GM12892 (cell line): ENCODE measurements at regions not wholly inside any gene's neighbourhood (a gene's known extent, or its start where the extent isn't known, plus 50 kb on each side); places are given as distances from the start of the nearest gene placed in this dataset.

Source experiments
- DNase-seq: peaks from one replicate; pipeline ENCODE4 v3.0.0; 2011; ENCODE audit not compliant: insufficient read length
- FAIRE-seq: peaks from 2 replicates; lab custom pipeline; 2011; peaks lifted over from hg19 to GRCh38; lab: Jason Lieb, UNC
- POLR2A ChIP-seq: IDR thresholded peaks from 2 replicates; pipeline ENCODE4 v1.6.1; 2011; ENCODE audit warnings: low read depth, low read length, control low read depth
- POLR2AphosphoS5 ChIP-seq: IDR thresholded peaks from 2 replicates; pipeline ENCODE4 v1.6.1; 2011; ENCODE audit warnings: low read depth, low read length, control low read depth
- TAF1 ChIP-seq: IDR thresholded peaks from 2 replicates; pipeline ENCODE4 v1.6.1; 2011; ENCODE audit warnings: low read depth, mild to moderate bottlenecking, control low read depth, low read length, borderline replicate concordance

GRCh38 chr13:63327584-63327983 lies 1911.9 kb upstream of the PCDH20 start:
- no peak for FAIRE-seq
- DNase-seq: no peak
- TF ChIP-seq TAF1: no peak
- TF ChIP-seq POLR2A: no peak
- no peak for TF ChIP-seq POLR2AphosphoS5

GRCh38 chr13:63323441-63323840 lies 1907.8 kb upstream of the PCDH20 start:
- FAIRE-seq (no peak), DNase-seq (no peak)
- TF ChIP-seq TAF1: no peak
- no peak for TF ChIP-seq POLR2A

GRCh38 chr13:63311587-63311986 lies 1895.9 kb upstream of the PCDH20 start:
- no peak for FAIRE-seq
- DNase-seq: no peak
- no peak for TF ChIP-seq POLR2AphosphoS5
- no peak for TF ChIP-seq POLR2A
- no peak for TF ChIP-seq TAF1

- no peak for FAIRE-seq
- TF ChIP-seq POLR2AphosphoS5 (no peak), POLR2A (no peak), TAF1 (no peak)
Observed at GRCh38 chr13:63308549-63309165, 1893.0 kb upstream of the PCDH20 start.

GRCh38 chr13:63307228-63307627 lies 1891.6 kb upstream of the PCDH20 start:
- TF ChIP-seq POLR2A: no peak
- FAIRE-seq (no peak), DNase-seq (no peak)

More at GRCh38 chr13:63308549-63309165, 1893.0 kb upstream of the PCDH20 start:
- DNase-seq: no peak

- TF ChIP-seq POLR2AphosphoS5: no peak
- TF ChIP-seq TAF1: no peak
- no peak for TF ChIP-seq POLR2A
- no peak for FAIRE-seq
Observed at GRCh38 chr13:63305641-63306133, 1890.0 kb upstream of the PCDH20 start.

GRCh38 chr13:63304497-63304896 lies 1888.8 kb upstream of the PCDH20 start:
- no peak for FAIRE-seq
- no peak for DNase-seq
- TF ChIP-seq TAF1 (no peak), POLR2A (no peak), POLR2AphosphoS5 (no peak)

More at GRCh38 chr13:63305641-63306133, 1890.0 kb upstream of the PCDH20 start:
- no peak for DNase-seq

GRCh38 chr13:63299866-63300394 lies 1884.3 kb upstream of the PCDH20 start:
- no peak for DNase-seq
- no peak for TF ChIP-seq TAF1
- no peak for FAIRE-seq

- no peak for TF ChIP-seq TAF1
- no peak for TF ChIP-seq POLR2AphosphoS5
- TF ChIP-seq POLR2A: no peak
- DNase-seq (no peak), FAIRE-seq (no peak)
Observed at GRCh38 chr13:63297163-63297562, 1881.5 kb upstream of the PCDH20 start.

- DNase-seq (no peak), FAIRE-seq (no peak)
- TF ChIP-seq TAF1 (no peak), POLR2AphosphoS5 (no peak), POLR2A (no peak)
Observed at GRCh38 chr13:63291701-63292100, 1876.1 kb upstream of the PCDH20 start.

GRCh38 chr13:63288576-63288975 lies 1872.9 kb upstream of the PCDH20 start:
- TF ChIP-seq POLR2A (no peak), TAF1 (no peak), POLR2AphosphoS5 (no peak)
- no peak for FAIRE-seq
- DNase-seq: no peak

GRCh38 chr13:63287926-63288325 lies 1872.3 kb upstream of the PCDH20 start:
- FAIRE-seq (no peak), DNase-seq (no peak)
- TF ChIP-seq POLR2A (no peak), TAF1 (no peak), POLR2AphosphoS5 (no peak)

GRCh38 chr13:63285426-63285825 lies 1869.8 kb upstream of the PCDH20 start:
- no peak for FAIRE-seq
- TF ChIP-seq POLR2A: no peak
- TF ChIP-seq POLR2AphosphoS5: no peak
- no peak for DNase-seq

GRCh38 chr13:63279136-63279535 lies 1863.5 kb upstream of the PCDH20 start:
- no peak for FAIRE-seq
- no peak for DNase-seq
- TF ChIP-seq TAF1: no peak
- no peak for TF ChIP-seq POLR2A
- no peak for TF ChIP-seq POLR2AphosphoS5
